ENCODE measurements at regions not wholly inside any gene's neighbourhood (a gene's known extent, or its start where the extent isn't known, plus 50 kb on each side); places are given as distances from the start of the nearest gene placed in this dataset.

DNA sequence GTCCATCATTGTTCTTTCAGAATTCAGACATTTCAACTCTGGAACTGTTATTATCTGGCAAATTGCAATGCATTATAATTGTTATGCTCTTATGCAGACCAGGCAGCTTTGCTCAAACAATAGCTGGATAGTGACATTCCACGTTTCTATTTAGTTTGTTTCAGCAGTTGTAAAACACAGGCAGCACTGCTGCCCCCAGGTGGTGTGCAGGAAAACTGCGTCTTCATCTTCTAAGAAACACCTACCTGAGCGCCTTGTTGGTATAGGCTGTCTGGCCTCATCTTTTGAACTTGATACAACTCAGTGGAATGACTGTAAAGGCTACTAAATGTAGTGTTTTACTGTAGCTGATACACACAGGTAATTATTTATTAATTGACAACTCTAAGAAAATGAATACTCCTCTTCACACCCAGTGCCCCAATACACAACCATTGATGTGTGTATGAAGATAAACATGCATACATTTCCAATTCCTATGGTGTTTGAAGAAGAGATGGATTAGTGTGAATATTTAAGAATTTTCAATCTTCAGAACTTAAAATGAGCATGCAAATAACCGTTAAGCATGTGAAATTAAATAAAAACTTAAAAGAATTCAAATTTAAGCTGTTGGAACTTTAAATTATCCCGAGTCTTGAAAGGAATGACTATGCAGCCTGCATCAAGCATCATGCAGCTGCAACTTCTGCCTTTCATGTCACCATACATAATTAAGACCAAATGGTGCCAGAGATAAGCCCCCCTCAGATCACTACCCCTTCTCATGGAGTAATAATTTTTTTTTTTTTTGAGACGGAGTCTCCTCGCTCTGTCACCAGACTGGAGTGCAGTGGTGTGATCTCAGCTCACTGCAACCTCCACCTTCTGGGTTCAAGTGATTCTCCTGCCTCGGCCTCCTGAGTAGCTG is 85.6 kb downstream of the CD8B2 start:
- peak; percentile 6 for DNase-seq

DNA sequence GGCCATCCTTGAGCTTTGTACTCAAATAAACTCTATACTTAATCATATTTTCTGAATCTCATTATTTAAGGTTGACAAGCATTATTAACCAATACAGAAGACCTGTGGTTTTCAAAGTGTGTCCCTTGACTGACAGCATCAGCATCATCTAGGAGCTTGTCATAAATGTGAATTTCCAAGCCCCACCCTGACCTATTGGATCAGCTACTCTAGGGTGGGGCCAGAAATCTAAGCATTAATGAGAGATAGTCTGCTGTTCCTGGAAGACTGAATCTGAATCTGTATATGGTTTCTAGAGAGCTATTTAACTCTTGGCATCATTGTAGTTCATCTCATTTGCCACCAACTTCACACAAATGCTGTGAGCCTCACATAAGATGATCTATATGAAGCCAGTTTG is 86.6 kb downstream of the CD8B2 start:
- DNase-seq, result no peak

DNA sequence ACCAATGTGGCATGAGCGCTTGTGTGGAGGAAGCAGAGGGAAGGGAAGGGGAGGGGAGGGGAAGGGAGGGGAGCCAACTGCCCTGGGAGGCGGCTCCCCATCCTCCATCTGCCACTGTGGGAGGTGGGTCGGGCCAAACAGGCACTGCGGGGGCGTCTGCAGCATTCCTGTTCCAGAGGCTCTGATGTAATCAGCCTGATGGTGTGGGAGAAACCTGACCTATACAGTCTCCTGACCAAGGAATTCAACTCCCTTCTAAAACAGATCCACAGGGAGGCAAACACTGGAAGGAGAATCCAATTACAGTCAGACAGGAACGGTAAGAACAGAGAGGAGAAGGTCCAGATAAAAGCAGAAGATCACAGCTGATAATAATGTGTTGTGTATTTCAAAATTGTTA is 88.8 kb downstream of the CD8B2 start:
- DNase-seq, result peak; percentile 76

DNA sequence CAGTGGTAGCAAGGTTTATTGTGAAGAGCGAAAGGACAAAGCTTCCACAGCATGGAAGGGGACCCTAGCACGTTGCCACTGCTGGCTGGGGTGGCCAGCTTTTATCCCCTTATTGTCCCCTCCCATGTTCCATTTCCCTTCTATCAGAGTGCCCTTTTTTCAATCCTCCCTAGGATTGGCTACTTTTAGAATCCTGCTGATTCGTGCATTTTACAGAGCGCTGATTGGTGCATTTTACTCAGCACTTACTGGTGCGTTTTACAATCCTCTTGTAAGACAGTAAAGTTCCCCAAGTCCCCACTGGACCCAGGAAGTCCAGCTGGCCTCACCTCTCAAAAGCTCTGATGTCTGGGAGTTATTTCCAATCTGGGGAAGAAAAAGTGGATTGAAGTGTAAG is 90.1 kb downstream of the CD8B2 start:
- no peak for DNase-seq

DNA sequence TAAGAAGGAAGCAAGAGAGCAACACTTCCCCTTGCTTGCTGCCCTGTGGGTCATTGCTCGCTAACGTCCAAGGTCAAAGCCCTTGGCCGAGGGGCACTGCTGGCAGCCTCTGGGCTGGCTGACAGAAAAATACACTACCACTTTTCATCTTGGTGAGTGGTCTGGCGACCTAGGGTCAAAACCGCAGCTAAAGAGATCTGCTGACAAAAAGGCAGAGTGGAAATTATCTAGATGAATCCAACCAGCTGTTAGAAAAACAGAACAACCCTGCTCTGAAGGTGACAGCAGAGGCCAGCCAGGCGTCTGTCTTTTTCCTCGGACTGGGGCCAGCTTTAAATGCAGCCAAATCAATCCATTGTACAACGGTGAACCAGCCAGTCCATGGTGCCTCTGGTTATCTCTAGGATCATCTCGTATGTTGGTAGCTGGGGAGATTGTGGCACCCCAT is 92.6 kb downstream of the CD8B2 start:
- DNase-seq, result no peak

GRCh38 chr2:106580241-106580640 is 93.1 kb downstream of the CD8B2 start:
- DNase-seq, result no peak

- DNase-seq, result no peak
Measured at GRCh38 chr2:106581328-106581727, 94.2 kb downstream of the CD8B2 start.

DNA sequence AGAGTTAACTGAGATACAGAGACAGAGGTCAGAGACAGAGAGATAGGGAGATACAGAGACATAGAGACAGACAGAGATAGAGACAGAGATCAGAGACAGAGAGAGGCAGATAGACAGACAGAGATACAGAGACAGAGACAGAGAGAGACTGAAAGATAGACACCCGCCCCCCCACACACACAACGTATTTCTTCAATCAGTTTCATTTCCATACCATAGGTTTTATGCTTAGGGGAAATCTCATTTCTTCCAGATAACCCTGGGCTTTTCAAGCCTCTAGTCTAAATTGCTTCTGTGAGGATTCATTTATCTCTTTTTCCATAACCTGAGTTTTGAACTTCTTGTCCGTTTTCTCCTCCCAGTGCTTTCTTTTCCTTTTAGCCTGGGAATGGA is 94.6 kb downstream of the CD8B2 start:
- no peak for DNase-seq

GRCh38 chr2:106582148-106583143 is 95.3 kb downstream of the CD8B2 start:
- DNase-seq, result peak; percentile 86

GRCh38 chr2:106584304-106584954 is 97.3 kb downstream of the CD8B2 start:
- DNase-seq, result no peak

- no peak for DNase-seq
Measured at GRCh38 chr2:106596844-106597243, 109.7 kb downstream of the CD8B2 start.

- no peak for DNase-seq
Measured at GRCh38 chr2:106599540-106599939, 112.4 kb downstream of the CD8B2 start.

DNA sequence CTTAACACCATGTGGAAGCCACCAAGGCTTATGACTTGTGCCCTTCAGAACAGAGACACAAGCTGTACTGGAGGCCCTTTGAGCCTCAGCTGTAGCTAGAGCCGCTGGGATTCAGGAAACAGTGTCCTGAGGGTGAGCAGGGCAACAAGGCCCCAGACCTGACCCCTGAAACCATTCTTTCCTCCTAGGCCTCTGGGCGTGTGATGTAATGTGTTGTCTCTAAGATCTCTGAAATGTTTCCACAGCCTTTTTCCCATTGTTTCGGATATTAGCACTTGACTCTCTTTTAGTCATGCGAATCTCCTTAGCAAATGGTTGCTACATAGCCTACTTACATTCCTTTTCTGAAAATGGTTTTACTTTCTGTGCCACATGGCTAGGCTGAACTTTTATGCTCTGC is 114.9 kb downstream of the CD8B2 start:
- no peak for DNase-seq

DNA sequence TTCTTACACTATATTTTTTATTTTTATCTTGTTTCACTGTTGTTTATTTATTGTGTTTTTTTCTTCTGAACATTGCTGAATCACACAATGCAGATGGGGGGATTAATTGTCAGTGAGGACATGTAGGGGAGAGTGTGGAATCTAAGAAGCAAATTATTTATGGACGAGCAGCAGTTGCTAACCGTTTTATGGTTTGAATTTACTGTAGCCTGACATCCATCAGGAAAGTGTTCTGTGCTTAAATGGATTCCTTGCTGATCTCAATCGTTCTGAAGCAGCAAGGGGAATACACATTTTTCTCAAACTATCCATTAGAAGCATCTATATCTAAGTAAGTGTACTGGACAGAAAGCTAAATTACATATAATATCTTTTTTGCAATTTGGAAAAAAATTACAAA is 119.5 kb downstream of the CD8B2 start:
- no peak for DNase-seq

DNA sequence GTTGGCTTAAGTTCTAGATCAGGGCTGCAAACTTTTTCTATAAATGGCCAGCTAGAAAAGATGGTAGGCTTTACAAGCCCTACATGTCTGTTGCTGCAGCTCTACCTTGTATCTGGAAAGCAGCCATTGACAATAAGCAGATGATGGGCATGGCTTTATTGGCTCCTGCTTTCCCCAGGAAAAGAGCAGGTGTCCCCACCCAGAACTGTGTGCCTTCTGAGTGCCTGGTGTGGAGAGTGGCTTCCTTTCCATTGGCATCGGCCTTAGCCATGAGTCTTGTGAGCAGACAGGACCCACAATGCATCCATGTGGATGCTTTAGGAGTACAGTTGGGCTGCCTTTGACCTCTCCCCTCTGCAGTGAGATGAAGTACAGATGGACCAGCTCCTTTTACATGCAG is 120.2 kb downstream of the CD8B2 start:
- no peak for DNase-seq

DNA sequence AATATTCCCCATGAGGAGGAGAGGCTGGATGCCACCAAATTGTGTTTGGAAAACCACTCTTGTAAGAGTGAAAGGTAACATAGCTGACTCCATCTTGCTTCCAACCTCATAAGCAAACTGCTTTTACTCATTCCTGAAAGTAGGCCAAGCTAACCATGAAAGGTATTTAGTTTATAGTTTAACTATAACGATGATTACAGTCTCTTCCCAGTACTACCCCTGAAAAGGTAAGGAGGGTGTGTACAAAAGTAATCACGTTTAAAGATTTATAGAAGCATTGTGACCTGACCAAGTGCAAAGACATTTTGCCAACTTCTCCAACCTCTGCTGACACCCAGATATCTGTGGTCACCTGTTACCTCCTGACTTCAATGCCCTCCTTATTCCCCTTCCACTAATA is 122.6 kb downstream of the CD8B2 start:
- DNase-seq, result no peak

DNA sequence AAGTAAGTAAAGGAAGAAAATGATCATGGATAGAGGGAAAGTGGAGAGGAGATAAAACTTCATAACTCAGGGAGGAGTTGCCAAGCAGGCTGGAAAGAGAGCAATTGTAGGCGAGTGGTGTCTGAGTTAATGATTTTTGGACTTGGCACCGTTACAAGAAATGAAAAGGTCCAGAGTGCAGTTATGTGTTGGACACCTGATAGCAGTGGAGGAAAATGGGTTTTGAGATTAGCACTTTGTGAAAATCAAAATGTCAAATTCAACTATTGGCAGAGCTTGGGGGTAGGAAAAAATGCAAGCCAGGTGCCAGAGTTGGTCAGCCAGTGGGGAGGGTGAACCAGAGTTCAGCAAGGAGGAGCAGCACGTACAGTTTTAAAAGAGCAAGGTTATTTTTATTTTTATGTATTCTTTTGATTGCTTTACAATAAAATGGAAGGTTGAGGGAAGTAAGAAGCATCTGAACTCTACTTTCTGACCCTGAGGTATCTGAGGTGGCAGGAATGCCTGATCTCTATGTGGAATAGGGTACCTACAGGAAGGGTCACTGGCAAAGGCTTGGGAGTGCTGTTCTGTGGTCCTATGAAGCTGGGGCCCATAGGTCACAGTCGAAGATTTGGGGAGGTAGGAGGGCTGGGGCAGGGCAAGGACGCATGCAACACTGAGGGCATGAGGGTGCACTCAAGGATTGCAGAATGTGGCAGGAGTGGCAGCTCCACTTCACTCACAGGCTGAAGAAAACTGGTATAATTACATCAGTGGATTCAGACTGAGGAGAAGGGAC is 127.5 kb downstream of the CD8B2 start:
- no peak for DNase-seq

- DNase-seq, result no peak
Measured at GRCh38 chr2:106618614-106619013, 131.4 kb downstream of the CD8B2 start.

DNA sequence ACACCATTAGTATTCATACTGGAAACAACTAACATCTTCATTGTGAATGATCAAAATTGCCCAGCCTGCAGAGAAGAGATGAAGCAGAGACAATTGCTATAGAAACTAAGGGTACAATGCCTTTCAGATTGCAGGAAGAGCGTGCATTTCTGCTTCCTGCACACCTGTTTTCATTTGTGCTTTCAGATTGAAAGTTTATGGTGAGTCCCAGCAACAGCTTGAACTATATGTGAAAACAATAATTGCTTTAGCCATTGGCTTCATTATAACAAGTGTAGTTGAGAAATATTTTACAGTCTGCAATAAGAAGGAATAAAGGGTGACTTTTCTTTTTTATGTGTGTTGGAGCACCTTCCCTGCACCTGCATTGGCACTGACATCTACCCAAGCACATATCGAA is 136.3 kb downstream of the CD8B2 start:
- DNase-seq, result no peak

GRCh38 chr2:106624787-106625380 is 137.7 kb downstream of the CD8B2 start:
- no peak for DNase-seq

DNA sequence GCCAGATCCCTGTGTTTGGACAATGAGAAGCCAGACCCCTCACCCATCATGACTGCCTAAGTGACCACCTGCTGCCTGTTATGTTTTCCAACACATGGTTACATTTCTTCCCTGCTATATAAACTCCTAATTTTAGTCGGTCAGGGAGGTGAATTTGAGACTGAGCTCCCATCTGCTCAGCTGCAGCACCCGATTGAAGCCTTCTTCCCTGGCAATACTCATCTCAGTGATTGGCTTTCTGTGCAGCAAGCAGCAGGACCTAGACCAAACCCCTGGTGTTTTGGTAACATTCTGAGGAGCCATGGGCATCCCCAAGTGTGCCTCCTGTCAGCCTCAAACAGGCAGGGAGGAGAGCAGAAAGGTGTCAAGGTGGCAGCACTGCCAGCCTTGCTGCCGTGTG is 141.2 kb downstream of the CD8B2 start:
- no peak for DNase-seq

- no peak for DNase-seq
Measured at GRCh38 chr2:106629981-106630380, 142.8 kb downstream of the CD8B2 start.
